ENCODE measurements at regions not wholly inside any gene's neighbourhood (a gene's known extent, or its start where the extent isn't known, plus 50 kb on each side); places are given as distances from the start of the nearest gene placed in this dataset.

DNA sequence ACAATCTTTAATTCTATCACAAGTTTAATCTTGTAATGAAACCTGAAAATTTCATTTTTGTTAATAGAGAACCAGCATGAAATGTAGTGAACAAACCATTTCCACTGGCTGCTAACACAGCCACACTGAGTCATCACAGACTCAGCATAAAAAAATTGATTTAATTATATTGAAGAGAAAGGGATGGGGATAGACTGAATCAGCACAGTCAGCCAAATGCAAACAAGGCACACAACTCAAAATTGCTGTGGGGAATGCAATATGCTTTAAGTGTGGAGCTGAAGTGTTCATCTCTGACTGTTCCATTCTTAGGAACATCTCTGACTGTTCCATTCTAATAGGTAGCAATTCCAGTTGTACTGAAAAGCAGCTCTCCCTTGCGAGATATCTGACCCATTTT is 299.8 kb downstream of the MRPL39 start:
- peaks cover 0 to 4% (median 0%) of the 10 kb centered on the region in 4 donors for H3K9me3 ChIP-seq (ENCODE audit: control insufficient read depth in 4 of 4, low read length in 3 of 4)
- H3K4me3 ChIP-seq (ENCODE audit: low read depth in 1 of 3, low read length in 3 of 3): no peak overlapping the region
- DNase-seq (ENCODE audit: low spot score): no peak
- no peak overlapping the region for H3K27ac ChIP-seq (ENCODE audit: low read depth in 1 of 2, low read length in 2 of 2)
- TF ChIP-seq FOXA1 (IDR thresholded peaks at IDR 0.05): no peak
- no peak for TF ChIP-seq YY1 (IDR thresholded peaks at IDR 0.05)
- TF ChIP-seq, protein P1, sequence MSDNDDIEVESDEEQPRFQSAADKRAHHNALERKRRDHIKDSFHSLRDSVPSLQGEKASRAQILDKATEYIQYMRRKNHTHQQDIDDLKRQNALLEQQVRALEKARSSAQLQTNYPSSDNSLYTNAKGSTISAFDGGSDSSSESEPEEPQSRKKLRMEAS (IDR thresholded peaks at IDR 0.05): no peak
- TF ChIP-seq HNF4G (IDR thresholded peaks at IDR 0.05): no peak
- TF ChIP-seq FOXA2 (IDR thresholded peaks at IDR 0.05): no peak
- TF ChIP-seq JUND (IDR thresholded peaks at IDR 0.05): no peak
- TF ChIP-seq, protein P2, sequence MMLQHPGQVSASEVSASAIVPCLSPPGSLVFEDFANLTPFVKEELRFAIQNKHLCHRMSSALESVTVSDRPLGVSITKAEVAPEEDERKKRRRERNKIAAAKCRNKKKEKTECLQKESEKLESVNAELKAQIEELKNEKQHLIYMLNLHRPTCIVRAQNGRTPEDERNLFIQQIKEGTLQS (IDR thresholded peaks at IDR 0.05): no peak
- no peak for TF ChIP-seq SP1 (IDR thresholded peaks at IDR 0.05)
- TF ChIP-seq, protein P3, sequence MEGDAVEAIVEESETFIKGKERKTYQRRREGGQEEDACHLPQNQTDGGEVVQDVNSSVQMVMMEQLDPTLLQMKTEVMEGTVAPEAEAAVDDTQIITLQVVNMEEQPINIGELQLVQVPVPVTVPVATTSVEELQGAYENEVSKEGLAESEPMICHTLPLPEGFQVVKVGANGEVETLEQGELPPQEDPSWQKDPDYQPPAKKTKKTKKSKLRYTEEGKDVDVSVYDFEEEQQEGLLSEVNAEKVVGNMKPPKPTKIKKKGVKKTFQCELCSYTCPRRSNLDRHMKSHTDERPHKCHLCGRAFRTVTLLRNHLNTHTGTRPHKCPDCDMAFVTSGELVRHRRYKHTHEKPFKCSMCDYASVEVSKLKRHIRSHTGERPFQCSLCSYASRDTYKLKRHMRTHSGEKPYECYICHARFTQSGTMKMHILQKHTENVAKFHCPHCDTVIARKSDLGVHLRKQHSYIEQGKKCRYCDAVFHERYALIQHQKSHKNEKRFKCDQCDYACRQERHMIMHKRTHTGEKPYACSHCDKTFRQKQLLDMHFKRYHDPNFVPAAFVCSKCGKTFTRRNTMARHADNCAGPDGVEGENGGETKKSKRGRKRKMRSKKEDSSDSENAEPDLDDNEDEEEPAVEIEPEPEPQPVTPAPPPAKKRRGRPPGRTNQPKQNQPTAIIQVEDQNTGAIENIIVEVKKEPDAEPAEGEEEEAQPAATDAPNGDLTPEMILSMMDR (IDR thresholded peaks at IDR 0.05; ENCODE audit: low read depth, low read length, missing input control): no peak
- no peak for TF ChIP-seq RAD21 (IDR thresholded peaks at IDR 0.05)
- no peak for TF ChIP-seq RXRA (IDR thresholded peaks at IDR 0.05)
- TF ChIP-seq GABPA (IDR thresholded peaks at IDR 0.05 in 1 of 2, conservative IDR thresholded peaks at IDR 0.05 in 1 of 2): no peak
- TF ChIP-seq, protein P4, sequence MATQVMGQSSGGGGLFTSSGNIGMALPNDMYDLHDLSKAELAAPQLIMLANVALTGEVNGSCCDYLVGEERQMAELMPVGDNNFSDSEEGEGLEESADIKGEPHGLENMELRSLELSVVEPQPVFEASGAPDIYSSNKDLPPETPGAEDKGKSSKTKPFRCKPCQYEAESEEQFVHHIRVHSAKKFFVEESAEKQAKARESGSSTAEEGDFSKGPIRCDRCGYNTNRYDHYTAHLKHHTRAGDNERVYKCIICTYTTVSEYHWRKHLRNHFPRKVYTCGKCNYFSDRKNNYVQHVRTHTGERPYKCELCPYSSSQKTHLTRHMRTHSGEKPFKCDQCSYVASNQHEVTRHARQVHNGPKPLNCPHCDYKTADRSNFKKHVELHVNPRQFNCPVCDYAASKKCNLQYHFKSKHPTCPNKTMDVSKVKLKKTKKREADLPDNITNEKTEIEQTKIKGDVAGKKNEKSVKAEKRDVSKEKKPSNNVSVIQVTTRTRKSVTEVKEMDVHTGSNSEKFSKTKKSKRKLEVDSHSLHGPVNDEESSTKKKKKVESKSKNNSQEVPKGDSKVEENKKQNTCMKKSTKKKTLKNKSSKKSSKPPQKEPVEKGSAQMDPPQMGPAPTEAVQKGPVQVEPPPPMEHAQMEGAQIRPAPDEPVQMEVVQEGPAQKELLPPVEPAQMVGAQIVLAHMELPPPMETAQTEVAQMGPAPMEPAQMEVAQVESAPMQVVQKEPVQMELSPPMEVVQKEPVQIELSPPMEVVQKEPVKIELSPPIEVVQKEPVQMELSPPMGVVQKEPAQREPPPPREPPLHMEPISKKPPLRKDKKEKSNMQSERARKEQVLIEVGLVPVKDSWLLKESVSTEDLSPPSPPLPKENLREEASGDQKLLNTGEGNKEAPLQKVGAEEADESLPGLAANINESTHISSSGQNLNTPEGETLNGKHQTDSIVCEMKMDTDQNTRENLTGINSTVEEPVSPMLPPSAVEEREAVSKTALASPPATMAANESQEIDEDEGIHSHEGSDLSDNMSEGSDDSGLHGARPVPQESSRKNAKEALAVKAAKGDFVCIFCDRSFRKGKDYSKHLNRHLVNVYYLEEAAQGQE (IDR thresholded peaks at IDR 0.05): no peak
- TF ChIP-seq, protein P5, sequence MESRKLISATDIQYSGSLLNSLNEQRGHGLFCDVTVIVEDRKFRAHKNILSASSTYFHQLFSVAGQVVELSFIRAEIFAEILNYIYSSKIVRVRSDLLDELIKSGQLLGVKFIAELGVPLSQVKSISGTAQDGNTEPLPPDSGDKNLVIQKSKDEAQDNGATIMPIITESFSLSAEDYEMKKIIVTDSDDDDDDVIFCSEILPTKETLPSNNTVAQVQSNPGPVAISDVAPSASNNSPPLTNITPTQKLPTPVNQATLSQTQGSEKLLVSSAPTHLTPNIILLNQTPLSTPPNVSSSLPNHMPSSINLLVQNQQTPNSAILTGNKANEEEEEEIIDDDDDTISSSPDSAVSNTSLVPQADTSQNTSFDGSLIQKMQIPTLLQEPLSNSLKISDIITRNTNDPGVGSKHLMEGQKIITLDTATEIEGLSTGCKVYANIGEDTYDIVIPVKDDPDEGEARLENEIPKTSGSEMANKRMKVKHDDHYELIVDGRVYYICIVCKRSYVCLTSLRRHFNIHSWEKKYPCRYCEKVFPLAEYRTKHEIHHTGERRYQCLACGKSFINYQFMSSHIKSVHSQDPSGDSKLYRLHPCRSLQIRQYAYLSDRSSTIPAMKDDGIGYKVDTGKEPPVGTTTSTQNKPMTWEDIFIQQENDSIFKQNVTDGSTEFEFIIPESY (IDR thresholded peaks at IDR 0.05): no peak
- TF ChIP-seq TAF1 (conservative IDR thresholded peaks at IDR 0.05): no peak
- TF ChIP-seq HNF4A (conservative IDR thresholded peaks at IDR 0.05): no peak
- no peak for TF ChIP-seq NR2F2 (IDR thresholded peaks at IDR 0.05)
- no peak for TF ChIP-seq EGR1 (IDR thresholded peaks at IDR 0.05; ENCODE audit: low read depth in 2 of 2)
- no peaks in the 10 kb centered on the region for H3K4me1 ChIP-seq (ENCODE audit: control insufficient read depth in 4 of 4, insufficient read depth in 4 of 4, low read length in 3 of 4)
- H3K9ac ChIP-seq (ENCODE audit: low read depth in 1 of 2, low read length in 2 of 2): no peak overlapping the region
- 61% methylated on average over 1 of the region's 1 CpG for WGBS
- peaks cover 0 to 3% (median 0%) of the 10 kb centered on the region in 4 donors for H3K27me3 ChIP-seq (ENCODE audit: control insufficient read depth in 4 of 4, insufficient read depth in 4 of 4, low read length in 3 of 4)
- H3K36me3 ChIP-seq (ENCODE audit: control insufficient read depth in 4 of 4, insufficient read depth in 3 of 4, low read depth in 1 of 4, low read length in 3 of 4): no peaks in the 10 kb centered on the region
